ENCODE measurements at regions not wholly inside any gene's neighbourhood (a gene's known extent, or its start where the extent isn't known, plus 50 kb on each side); places are given as distances from the start of the nearest gene placed in this dataset.
"Not testable (repeated sequence)": the region's sequence is repeated elsewhere in the genome, so short reads cannot be mapped to it uniquely, and the experiment has no call there.

DNA sequence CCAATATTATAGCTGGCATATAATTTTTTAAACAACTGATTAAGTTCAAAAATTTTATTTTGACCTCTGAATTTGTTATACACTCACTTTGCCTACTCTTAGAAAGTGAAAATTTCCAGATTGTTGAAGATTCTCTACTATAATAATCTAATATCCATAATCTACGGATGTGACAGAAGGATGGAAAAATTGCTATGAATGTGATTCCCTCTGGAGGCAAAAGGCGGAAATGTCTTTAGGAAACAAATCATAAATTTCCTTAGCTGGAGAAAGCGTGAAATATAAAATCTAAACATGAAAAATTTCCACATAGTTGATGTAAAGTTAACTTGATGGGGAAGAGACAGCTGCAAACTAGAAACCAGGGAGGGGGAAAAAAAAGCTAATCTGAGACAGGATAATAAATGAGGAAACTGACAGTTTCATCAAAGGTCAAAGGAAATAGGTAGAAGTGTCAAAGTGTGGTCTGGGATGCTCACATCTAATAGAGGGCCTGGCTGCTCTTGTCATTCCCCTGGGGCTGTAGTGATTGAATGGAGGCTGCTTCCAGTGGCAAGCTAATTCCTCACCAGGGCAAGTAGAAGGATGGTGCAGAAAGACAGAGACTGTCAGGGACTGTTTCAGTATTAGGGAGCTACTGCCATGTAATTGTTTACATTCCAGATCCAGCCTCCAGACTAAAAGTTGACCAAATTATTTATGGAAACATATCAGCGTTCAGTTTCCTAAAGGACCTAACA is 264.5 kb downstream of the SDHAF3 start:
- no peak for DNase-seq

DNA sequence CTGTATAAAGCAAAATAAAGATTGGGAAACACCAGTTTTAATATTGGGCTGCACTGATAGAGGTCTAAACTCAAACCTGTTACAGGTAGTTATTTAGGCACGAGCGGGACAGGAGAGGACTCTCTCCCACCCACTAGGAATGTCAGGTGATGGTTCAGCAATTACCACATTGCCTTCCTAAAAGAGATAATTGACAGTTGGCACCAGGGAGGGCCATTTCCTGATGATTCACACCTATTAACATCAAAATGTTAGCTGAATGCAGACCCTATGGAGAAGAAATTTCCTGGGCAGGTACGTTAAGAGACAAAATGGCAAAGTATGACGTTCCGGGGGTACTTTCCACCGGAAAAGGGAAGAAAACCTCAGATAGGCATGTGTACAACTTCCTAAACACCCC is 272.6 kb downstream of the SDHAF3 start:
- no peak for DNase-seq

DNA sequence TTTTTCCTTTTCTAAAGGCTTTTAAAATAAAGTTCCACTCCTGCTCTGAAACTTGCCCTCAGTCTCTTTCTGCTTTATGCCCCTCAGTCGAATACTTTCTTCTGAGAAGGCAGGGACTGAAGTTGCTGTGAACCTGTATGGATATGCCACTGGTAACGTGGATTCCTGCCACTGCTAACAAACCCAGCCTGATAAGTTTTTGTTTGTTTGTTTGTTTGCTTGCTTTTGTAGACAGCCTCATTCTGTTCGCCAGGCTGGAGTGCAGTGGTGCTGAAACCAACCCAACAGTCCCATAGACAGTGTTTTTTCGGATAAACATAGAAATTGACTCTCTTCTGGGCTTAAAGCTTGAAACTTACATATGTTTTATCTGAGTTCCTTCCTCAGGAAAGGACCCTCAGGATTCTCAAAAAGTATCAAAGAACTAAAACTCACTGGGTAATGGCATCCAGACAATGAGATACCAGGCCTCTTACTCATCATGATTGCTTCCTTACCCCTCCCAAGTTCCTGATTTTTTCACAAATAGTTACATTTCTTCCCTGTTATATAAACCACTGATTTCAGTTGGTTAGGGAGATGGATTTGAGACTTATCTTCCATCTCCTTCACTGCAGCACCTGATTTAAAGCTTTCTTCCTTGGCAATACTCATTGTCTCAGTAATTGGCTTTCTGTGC is 273.6 kb downstream of the SDHAF3 start:
- DNase-seq = no peak

DNA sequence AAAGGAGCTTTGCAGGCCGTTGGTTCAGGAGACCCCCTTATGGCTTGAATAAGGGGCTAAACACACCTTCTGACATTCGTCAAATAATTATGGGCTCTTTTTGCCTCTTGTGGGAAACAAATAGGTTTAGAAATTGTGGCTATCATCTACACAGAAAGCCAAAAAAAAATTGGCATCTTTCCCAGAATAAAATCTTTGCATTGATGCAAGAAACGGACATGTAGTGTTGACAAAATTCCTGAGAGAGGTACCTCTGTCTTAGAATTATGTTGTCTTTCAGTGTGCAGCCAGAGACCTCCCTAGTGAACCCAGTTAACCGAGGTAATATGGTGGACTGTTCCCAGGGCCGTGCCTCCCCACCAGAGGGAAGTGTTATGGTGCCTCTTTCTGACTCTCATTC is 283.9 kb downstream of the SDHAF3 start:
- no peak for DNase-seq

DNA sequence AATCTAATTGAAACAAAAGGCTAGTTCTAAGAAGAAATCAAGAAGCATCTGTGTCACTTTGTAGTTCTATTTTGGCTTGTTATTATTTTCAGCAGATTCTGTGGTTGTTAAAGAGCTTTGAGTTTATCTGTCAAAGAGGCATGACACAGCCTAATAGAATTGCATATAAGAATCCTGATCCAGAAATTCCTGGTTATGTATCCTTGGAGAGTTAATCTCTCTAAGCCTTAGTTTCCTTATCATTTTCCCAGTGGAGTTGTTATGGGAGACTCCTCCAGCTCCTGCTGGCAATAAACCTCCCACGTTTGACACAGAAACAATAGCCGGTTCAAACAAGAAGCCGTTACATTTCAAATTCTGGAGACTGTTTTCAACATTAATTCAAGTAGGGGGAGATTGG is 288.3 kb downstream of the SDHAF3 start:
- no peak for DNase-seq

DNA sequence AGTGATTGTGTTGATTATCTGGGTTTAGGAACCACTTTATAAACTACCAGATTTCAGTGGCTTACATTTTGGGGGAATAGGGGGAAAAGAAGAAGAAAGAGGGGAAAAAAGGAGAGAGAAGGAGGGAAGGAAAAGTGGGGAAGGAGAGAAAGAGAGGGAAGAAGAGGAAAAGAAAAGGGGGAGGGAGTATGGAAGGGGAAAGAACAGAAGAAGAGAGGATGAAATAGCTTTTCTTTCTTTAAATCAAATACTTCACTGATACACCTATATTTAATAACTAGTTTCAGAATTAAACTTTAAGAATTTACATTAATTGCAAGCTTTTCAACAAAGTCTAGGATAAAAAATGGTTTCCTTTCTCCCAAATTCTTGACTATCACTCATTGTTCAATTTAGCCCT is 289.6 kb downstream of the SDHAF3 start:
- DNase-seq = no peak

DNA sequence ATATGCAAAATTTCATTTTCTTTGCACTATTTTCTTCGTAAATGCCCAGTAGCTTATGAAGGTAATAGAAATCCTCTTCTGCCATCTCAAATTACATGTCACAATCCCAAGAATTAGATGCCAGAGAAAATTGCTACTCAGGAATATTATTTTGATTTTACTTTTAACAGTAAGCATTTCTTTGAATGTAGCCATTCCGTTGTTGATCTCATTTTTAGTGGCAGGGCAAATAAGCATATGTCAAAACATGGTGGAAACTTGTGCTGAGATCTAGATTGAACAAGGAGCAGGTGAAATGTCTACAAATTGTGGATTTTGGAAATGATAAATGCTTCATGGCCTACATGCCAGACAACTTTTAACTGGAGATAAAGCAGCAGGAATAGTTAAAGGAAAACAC is 291.8 kb downstream of the SDHAF3 start:
- DNase-seq = no peak

DNA sequence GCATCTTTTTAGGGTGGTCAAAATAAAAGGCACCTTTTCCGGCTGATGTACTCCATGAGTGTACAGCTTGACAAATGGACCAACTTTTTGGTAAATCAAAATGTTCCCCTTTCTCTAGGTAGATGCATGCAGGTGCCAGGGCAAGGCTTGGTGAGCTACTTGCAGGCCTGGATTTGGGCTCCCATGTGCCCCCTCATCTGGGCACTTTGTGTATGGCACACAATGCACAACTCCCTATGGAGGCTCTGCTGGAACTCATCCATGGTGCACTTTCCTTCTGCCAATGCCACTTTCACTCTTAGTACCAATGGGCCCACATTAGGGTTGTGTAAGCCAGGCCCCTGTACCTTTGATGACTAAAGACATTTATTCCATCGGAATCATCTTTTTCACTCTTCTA is 300.8 kb downstream of the SDHAF3 start:
- no peak for DNase-seq

DNA sequence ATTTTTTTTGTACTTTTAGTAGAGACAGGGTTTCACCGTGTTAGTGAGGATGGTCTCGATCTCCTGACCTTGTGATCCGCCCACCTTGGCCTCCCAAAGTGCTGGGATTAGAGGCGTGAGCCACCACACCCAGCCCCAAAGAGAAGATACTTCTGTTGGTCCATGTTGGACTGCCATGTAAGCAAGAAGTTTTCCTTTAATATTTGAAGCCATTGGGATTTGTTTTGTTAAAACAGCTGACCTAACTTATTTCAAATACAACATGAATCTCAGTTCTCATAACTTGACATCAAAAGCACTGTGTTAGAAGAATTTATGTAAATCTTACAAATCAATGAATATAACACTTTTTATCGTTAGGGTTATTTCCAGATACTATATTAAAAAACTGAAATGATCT is 302.4 kb downstream of the SDHAF3 start:
- no peak for DNase-seq

DNA sequence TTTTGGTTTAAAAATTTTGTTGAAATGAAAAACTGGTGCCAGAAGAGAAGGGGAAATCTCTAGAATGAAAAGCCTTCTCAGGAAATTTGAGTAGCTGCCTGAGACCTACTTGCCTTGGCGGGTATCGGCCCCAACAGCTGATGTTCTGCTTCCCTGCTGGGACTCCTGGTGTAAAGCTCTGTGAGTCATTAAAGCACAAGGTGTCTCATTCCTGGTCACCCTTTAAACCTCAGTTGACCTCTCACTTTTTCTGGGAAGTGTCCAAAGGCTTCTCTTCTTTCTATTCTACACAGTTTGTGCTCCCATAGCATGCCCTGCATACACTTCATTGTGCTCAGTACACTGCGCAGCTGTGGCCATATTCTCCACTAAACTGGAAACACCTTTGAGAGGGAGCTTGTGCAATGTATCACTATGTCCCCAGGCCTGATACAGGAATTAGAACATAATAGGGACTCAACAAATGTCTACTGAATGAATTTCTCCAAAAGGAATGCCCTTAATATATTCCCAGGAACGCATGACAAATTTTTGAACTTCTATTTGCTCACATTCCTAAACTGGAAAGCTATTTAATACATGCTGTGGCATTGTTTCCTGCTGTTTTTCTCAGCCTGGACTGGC is 303.9 kb downstream of the SDHAF3 start:
- DNase-seq = no peak

DNA sequence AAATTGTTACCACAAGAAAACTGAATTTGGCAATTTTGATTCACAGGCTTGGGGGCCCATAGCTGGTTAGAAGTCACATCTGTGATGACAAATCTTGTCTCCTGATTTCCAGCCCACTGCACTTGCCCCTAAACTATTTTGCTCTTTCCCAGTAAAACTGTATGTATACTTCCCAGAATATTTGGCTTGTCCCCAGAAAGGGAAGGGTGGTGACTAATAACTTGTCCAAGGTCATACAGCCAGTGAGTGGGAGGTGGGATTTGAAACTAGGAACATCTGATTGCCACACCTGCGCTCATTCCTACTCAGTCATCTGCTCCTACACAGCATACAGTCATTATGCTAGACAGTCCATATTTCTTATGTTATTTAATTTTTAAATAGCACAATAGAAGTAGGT is 304.5 kb downstream of the SDHAF3 start:
- no peak for DNase-seq

DNA sequence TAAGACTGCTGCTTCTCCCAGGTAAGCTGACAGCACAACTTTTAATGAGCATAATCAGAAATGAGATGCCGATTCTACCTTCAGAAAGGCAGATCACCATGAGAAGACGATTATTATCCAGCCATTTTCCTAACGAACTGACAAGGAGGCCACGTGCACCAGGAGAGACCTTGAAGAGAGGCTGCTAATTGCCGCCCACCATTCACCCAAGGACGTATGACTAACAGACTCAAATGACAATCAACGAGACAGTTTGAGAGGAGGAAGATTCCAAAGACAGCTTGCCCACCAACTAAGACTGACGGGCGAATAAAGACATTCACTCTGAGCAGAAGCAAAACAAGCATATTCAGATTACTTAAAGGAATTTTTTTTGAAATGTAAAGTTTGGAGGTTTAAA is 301.9 kb upstream of the TAC1 start:
- no peak for DNase-seq

DNA sequence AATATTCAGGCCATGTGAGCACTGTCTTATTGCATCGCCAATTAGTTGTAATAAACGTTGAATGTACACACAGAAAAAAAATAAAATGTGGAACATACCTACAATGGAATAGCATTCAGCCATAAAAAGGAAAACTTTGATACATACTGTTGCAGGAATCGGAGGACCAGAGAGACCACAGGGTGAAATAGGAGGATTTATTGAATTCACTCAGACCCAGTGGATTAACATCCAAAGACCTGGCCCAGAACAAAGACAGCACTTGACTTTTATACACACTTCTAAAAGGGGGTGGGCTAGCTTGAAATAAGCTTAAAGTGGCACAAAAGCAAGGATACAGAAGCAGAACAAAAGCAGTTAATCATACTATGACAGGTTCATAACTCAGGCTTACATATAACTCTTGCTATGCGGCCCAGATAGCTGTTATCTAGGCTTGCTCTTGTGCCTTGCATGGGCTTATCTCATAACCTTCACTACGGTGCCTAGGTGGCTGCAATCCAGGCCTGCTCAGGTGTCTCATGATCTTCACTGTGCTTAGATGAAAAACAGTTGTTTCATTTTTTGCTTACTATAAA is 292.2 kb upstream of the TAC1 start:
- no peak for DNase-seq

DNA sequence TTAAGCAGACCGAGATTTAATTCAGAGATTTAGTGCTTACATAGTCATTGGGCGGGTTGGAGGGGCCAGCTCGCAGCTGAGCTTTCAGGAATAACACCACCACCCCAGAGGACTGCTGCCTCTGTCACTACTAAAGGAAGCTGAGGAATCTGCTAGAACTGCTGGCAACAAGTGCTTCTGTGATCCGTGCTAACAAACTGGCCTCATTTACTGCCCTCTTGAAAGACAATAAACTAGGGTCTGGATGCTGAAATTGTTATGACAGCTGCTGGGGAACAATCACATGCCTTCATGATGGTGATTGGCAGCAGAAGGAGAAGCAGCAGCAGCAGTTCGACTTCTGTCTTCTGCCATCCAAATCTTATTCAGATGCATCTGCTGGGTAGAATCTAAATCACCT is 285.5 kb upstream of the TAC1 start:
- DNase-seq = no peak

DNA sequence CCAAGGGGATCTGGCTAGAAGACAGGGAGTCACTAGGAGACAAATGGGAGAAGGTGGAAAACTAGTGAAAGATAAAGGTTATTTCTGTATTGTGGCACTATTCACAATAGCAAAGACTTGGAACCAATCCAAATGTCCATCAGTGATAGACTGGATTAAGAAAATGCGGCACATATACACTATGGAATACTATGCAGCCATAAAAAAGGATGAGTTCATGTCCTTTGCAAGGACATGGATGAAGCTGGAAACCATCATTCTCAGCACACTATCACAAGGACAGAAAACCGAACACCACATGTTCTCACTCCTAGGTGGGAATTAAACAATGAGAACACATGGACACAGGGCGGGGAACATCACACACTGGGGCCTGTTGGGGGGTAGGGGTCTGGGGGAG is 282.4 kb upstream of the TAC1 start:
- not testable (repeated sequence) for DNase-seq

DNA sequence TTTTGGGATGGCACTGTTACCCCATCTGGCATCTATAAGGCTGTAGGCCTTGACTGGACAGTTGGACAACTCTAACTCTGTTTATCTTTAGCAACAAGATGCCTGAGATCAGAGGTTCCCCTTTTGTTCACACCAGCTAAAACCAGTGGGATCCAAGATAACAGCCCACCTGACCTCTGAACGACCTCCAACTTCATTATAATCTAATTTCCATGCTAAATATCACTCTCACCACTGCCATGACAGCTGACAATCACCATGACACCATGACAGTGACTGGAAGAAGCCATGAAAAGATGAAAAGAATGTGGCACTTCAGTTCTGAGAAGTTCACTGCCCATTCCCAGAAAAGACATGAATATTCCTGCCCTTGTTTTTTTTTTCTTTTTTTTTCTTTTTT is 281.4 kb upstream of the TAC1 start:
- no peak for DNase-seq

DNA sequence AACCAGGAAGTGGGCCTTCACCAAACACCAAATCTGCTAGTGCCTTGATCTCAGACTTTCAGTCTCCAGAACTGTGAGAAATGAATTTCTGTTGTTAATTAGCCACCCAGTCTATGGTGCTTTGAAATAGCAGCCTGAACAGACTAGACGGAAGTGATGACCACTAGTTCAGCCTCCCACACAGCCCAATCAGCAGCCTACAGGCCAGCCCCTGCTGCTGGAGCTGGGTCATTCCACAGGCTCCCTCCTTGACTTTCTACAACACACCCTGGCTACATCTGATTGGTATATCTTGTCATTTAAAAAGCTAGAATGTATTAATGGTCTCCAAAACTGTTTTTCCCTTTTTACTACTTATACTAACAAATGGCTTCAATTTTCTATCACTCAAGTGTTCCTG is 277.2 kb upstream of the TAC1 start:
- no peak for DNase-seq

DNA sequence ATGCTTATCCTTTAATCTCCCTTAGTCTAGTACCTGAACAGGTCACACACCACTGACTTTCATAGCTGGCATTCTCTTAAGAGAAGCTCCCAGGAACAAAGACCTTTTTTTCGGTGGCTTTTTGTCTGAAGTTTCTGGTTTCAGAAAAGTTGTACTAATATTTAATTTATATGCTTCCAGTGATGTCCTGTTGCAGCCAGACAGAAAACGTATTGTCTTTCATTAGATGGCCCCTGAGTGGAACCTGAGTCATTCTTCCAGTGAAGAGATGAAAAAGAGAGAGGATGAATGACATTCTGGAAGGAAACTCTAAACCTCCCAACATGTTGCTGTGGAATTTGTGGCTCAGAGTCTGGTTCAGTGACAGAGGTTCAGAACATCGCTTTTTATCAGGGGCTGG is 274.8 kb upstream of the TAC1 start:
- no peak for DNase-seq

DNA sequence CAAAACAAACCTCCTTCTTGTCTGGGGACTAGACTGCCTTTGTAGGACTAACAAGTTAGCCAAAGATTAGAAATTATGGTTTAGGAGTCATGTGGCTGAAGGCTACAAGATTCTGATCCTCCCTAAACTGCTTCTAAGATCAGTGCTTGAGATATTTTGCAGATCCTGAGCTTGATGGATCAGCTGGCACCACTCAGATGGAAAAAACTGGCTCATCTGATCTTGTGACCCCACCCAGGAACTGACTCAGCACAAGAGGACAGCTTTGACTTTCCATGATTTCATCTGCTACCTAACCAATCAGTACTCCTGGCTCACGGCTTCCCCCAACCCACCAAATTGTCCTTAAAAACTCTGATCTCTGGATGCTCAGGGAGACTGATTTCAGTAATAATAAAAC is 271.5 kb upstream of the TAC1 start:
- no peak for DNase-seq

DNA sequence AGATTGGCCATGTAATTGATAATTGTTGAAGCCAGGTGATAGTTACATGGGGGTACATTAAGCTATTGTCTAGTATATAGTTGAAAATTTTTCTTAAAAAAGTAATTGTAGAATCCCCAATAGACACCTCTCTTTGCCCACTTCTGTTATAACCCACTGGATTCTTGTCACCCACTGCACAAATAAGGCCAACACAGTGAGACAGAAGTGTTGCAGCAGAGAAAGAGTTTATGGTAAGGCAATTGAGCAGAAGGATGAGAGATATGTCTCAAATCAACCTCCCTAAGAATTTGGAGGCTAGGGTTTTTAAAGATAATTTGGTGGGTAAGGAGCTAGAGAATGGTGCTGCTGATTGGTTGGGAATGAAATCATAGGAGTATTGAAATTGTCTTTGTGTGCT is 270.3 kb upstream of the TAC1 start:
- DNase-seq = no peak

DNA sequence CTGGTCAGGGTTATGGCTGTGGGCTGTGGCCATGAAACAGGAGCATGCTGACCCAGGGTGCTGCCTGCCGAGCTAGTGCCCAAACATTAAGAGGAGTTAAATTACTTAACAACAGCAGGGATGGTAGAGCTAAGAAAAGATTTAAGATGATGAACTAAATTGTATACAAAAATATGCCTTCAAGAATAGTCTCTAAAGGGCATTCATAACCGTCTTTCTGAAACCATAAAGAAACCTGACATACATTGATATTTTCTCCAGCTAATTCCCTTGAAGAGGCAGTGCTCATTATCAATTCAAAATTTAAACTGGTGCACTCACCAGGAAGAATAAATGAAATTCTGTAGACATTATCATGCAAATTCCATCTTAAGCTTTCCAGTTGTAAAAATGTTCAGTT is 265.8 kb upstream of the TAC1 start:
- no peak for DNase-seq

DNA sequence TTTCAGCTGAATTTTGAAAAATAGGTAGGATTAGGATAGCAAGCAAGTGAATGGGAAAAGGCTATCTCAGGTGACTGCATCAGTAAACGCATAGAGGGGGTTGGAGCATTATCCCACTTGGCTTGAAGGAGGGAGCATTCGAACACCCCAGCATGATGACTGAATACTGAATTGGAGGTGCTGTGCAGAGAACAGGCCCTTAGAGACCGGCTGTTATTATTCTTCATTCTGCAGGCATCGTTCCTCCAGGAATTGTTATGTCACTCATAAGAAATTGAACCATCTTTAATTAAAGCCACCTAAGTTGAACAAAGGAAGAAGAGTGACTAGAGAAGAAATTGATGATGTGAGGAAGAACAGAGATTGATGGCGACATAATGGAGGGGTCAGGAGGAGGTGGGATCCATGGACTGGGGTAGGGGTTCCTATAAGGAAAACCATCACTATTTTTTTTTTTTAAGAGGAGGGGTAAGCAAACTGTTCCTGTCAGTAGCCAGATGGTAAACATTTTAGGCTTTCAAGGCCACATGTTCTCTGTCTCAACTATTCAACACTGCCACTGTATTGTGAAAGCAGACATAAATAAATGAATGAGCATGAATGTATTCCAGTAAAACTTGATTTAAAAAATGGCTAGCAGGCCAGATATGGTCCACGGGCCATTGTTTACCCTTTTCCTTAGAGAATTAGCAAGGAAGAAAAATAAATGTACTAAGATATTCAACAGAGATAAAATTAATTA is 264.7 kb upstream of the TAC1 start:
- no peak for DNase-seq

DNA sequence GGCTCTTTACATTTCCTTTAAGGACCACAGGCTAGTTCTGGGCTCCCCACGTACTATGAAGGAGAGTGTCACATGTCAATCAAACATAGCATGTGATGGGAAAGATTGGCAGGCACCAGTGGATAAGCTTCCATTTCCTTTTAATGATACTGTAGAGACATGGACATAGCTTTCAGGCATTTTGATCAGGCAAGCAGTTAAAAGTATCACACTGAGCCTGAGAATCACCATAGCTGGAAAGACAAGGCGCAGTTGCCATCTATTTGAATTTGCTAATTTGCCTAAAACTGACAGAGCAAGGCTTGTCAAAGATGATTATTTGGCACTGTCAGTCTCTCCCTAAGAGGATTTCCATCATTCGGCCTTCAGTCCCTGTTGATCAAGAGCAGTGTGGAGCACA is 263.4 kb upstream of the TAC1 start:
- no peak for DNase-seq

Measured in skin of body (tissue), 1 donor.